Osteoblast (primary cell): ENCODE measurements at regions not wholly inside any gene's neighbourhood (a gene's known extent, or its start where the extent isn't known, plus 50 kb on each side); places are given as distances from the start of the nearest gene placed in this dataset.
A peak's percentile ranks its signal among the peaks of the same experiment; 100 is the strongest.

ENCODE experiments used
- DNase-seq: peaks from one replicate; pipeline ENCODE4 v3.0.0; 2011; ENCODE audit warnings: low spot score, mixed read lengths; ENCODE audit not compliant: insufficient read length; ENCODE audit errors: missing footprints
- H2AFZ ChIP-seq: 2 replicates; pipeline ENCODE4 v1.6.0; 2011; ENCODE audit warnings: mild to moderate bottlenecking, low read length
- H3K27ac ChIP-seq: 2 replicates; pipeline ENCODE4 v1.5.1; 2011; ENCODE audit warnings: mild to moderate bottlenecking, low read depth, low read length, moderate library complexity
- H3K27me3 ChIP-seq: 2 replicates; pipeline ENCODE4 v1.6.0; 2012; ENCODE audit warnings: mild to moderate bottlenecking, control low read depth, inconsistent platforms, low read length, moderate library complexity; ENCODE audit not compliant: insufficient read depth
- H3K36me3 ChIP-seq: 2 replicates; pipeline ENCODE4 v1.5.1; 2011; ENCODE audit warnings: mild to moderate bottlenecking, low read length, control low read depth, moderate library complexity; ENCODE audit not compliant: insufficient read depth
- H3K4me1 ChIP-seq: 2 replicates; pipeline ENCODE4 v1.5.1; 2011; ENCODE audit warnings: mild to moderate bottlenecking, low read length, control low read depth, moderate library complexity; ENCODE audit not compliant: insufficient read depth
- H3K4me2 ChIP-seq: 2 replicates; pipeline ENCODE4 v1.6.0; 2011; ENCODE audit warnings: mild to moderate bottlenecking, low read length; ENCODE audit not compliant: insufficient read depth
- H3K4me3 ChIP-seq: fragments of 200-600 bp; sonication (generic); 3 replicates; pipeline ENCODE4 v1.5.1; 2012; ENCODE audit warnings: mild to moderate bottlenecking, low read length, inconsistent platforms; ENCODE audit not compliant: insufficient read depth
- H3K79me2 ChIP-seq: 2 replicates; pipeline ENCODE4 v1.6.0; 2012; ENCODE audit warnings: mild to moderate bottlenecking, low read length, control low read depth, inconsistent platforms; ENCODE audit not compliant: insufficient read depth
- H3K9me3 ChIP-seq: 2 replicates; pipeline ENCODE4 v1.5.1; 2011; ENCODE audit warnings: low read depth, low read length, control low read depth
- H4K20me1 ChIP-seq: 2 replicates; pipeline ENCODE4 v1.6.0; 2012; ENCODE audit warnings: mild to moderate bottlenecking, low read length, control low read depth; ENCODE audit not compliant: insufficient read depth
- TF ChIP-seq, protein P1 (sequence below): IDR thresholded peaks from 2 replicates; pipeline ENCODE4 v1.5.1; 2011; ENCODE audit warnings: mild to moderate bottlenecking, low read depth, low read length, moderate library complexity; ENCODE audit errors: extremely low read depth

DNA sequence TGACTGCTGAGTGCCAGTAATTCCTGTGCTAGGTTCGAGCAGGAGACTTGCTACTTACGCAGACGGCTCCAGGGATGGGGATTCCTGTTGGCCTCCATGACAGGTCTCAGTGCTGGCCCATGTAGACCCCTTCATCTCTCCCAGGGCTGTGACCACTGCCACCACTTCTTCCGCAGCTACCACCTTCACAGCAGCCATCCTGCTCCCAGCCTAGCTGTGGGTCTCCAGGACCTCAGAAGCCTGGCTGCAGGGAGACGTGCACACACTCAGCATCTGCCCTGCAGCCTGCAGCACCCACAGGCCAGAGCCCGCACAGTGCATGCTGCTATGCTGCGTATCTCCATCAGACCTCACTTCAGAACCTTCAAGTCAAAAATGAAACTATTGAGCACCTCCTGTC, 1503.9 kb downstream of the BRD1 start:
- Histone ChIP-seq H3K27me3 (no peaks in the 10 kb centered on the region), H2AFZ (no peak overlapping the region), H3K4me3 (no peak overlapping the region), H3K9me3 (peaks cover 3% of the 10 kb centered on the region), H3K4me1 (no peaks in the 10 kb centered on the region), H4K20me1 (no peaks in the 10 kb centered on the region), H3K27ac (no peak overlapping the region), H3K36me3 (no peaks in the 10 kb centered on the region), H3K79me2 (no peaks in the 10 kb centered on the region), H3K4me2 (no peak overlapping the region)
- DNase-seq = no peak
- TF ChIP-seq, protein P1, sequence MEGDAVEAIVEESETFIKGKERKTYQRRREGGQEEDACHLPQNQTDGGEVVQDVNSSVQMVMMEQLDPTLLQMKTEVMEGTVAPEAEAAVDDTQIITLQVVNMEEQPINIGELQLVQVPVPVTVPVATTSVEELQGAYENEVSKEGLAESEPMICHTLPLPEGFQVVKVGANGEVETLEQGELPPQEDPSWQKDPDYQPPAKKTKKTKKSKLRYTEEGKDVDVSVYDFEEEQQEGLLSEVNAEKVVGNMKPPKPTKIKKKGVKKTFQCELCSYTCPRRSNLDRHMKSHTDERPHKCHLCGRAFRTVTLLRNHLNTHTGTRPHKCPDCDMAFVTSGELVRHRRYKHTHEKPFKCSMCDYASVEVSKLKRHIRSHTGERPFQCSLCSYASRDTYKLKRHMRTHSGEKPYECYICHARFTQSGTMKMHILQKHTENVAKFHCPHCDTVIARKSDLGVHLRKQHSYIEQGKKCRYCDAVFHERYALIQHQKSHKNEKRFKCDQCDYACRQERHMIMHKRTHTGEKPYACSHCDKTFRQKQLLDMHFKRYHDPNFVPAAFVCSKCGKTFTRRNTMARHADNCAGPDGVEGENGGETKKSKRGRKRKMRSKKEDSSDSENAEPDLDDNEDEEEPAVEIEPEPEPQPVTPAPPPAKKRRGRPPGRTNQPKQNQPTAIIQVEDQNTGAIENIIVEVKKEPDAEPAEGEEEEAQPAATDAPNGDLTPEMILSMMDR = no peak

DNA sequence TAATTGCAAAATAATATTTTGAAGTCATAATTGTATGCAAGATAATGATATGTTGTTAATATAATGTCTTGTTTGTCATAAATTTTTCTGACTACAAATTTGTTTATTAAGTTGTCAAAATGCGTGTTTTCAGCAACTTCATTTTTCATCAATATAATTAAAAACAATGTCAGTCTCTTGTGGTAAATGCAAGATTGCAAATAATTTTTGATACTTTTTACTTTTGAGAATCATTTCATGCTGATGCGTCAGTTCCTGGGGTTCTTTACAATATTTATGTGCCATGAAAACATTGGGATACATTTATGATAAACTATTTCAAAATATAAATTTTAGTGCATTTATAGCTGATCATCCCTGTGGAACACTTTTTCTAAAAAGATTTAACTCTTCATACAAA, 1504.8 kb downstream of the BRD1 start:
- Histone ChIP-seq H3K79me2 (no peaks in the 10 kb centered on the region), H3K4me3 (no peak overlapping the region), H3K4me2 (no peak overlapping the region), H2AFZ (no peak overlapping the region), H3K27ac (no peak overlapping the region), H4K20me1 (no peaks in the 10 kb centered on the region), H3K27me3 (no peaks in the 10 kb centered on the region), H3K9me3 (peaks cover 3% of the 10 kb centered on the region), H3K4me1 (no peaks in the 10 kb centered on the region), H3K36me3 (no peaks in the 10 kb centered on the region)
- DNase-seq = no peak
- TF ChIP-seq, protein P1 = no peak

DNA sequence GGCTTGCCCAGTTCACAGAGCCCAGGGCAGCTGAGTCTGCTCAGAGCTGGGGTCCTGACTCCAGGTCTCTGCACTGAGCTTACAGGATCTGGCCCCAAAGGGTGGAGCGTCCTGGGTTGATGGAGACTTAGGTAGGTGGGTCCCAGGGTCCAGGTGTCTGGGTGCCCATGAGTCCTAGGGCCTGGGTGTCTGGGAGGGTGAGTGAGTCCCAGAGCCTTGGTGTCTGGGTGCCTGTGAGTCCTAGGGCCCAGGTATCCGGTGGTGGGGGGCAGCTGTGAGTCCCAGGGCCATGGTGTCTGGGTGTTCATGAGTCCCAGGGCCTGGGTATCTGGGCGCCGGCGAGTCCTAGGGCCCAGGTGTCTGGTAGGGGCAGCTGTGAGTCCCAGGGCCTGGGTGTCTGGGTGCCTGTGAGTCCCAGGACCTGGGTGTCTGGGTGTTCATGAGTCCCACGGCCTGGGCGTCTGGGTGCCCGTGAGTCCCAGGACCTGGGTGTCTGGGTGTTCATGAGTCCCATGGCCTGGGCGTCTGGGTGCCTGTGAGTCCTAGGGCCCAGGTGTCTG, 1505.6 kb downstream of the BRD1 start:
- H3K36me3 ChIP-seq = no peaks in the 10 kb centered on the region
- no peak for DNase-seq
- no peaks in the 10 kb centered on the region for H3K79me2 ChIP-seq
- no peak overlapping the region for H3K4me2 ChIP-seq
- H3K4me1 ChIP-seq = no peaks in the 10 kb centered on the region
- TF ChIP-seq, protein P1 = no peak
- H3K9me3 ChIP-seq = peaks cover 3% of the 10 kb centered on the region
- no peak overlapping the region for H3K4me3 ChIP-seq
- no peak overlapping the region for H2AFZ ChIP-seq
- H4K20me1 ChIP-seq = no peaks in the 10 kb centered on the region
- H3K27me3 ChIP-seq = no peaks in the 10 kb centered on the region
- no peak overlapping the region for H3K27ac ChIP-seq

DNA sequence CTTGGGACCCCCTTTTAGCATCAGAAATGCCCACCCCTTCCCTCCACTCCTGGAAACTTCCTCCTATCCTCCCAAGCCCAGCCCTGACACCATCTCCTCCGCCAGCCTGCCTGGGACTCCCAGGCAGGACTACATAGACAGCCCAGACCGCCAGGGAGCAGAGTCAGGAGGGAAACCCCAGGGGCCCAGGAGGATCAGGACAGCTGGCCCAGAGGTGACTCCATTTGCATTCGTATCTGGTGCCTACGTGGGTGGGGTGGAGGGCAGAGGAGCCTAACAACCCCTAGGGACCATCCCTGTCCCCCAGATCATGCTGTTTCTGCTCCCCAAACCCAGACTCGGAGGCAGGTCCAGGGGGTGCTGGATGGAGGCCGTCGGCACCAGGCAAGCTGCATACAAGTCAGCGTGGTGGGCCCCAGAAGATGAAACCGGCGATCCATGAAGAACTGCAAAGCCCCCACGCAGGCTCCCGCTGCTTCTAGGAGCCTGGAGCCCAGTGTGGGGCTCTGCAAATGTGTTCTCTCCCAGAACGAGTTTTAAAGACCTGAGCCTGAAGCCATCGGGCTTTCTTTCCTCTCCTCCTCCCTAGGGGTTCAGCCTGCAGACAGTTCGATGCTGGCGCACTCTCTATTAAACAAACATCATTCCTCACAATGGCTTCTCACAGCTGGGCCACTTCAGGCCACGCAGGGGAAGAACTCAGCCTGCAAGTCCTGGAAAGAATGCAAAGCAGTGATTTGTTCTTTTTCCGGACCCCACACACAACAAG, 1506.8 kb downstream of the BRD1 start:
- peak; percentile 45 for DNase-seq
- Histone ChIP-seq H4K20me1 (no peaks in the 10 kb centered on the region), H3K79me2 (no peaks in the 10 kb centered on the region), H3K27ac (no peak overlapping the region), H3K4me1 (no peaks in the 10 kb centered on the region), H3K9me3 (peaks cover 3% of the 10 kb centered on the region), H2AFZ (no peak overlapping the region), H3K27me3 (no peaks in the 10 kb centered on the region), H3K36me3 (no peaks in the 10 kb centered on the region), H3K4me3 (no peak overlapping the region), H3K4me2 (no peak overlapping the region)
- TF ChIP-seq, protein P1 = no peak
